Stimulated activated naive CD8-positive, alpha-beta T cell treated with anti-CD3 and anti-CD28 coated beads, Interleukin-15, amount 100 ng/mL, for 72 hours (primary cell): ENCODE measurements at regions not wholly inside any gene's neighbourhood (a gene's known extent, or its start where the extent isn't known, plus 50 kb on each side); places are given as distances from the start of the nearest gene placed in this dataset.
A peak's percentile ranks its signal among the peaks of the same experiment; 100 is the strongest.
"Not testable (repeated sequence)": the region's sequence is repeated elsewhere in the genome, so short reads cannot be mapped to it uniquely, and the experiment has no call there.

ENCODE experiments used
- ATAC-seq: fragments of 150-1000 bp; cut with Tn5 transposase; 2 replicates; pipeline ENCODE4 v1.10.0; 2021; ENCODE audit warnings: mild to moderate bottlenecking, moderate library complexity
- DNase-seq, 2 donors: peaks; one replicate each; pipeline ENCODE4 v3.0.0; 2021 to 2022
- H3K27ac Mint-ChIP-seq, 2 donors: one replicate each; pipeline ENCODE4 v1.8.0; 2022; ENCODE audit warnings: mild to moderate bottlenecking in 2 of 2, mixed read lengths in 2 of 2, moderate library complexity in 2 of 2
- H3K27me3 Mint-ChIP-seq: one replicate; pipeline ENCODE4 v1.8.0; 2022; ENCODE audit warnings: mixed read lengths
- H3K4me1 Mint-ChIP-seq: one replicate; pipeline ENCODE4 v1.8.0; 2022; ENCODE audit warnings: mild to moderate bottlenecking, mixed read lengths
- H3K4me3 Mint-ChIP-seq, 2 donors: one replicate each; pipeline ENCODE4 v1.8.0; 2022; ENCODE audit warnings: mild to moderate bottlenecking in 2 of 2, mixed read lengths in 2 of 2, moderate library complexity in 1 of 2
- H3K9me3 Mint-ChIP-seq, 2 donors: one replicate each; pipeline ENCODE4 v1.8.0; 2022; ENCODE audit warnings: mixed read lengths in 2 of 2

DNA sequence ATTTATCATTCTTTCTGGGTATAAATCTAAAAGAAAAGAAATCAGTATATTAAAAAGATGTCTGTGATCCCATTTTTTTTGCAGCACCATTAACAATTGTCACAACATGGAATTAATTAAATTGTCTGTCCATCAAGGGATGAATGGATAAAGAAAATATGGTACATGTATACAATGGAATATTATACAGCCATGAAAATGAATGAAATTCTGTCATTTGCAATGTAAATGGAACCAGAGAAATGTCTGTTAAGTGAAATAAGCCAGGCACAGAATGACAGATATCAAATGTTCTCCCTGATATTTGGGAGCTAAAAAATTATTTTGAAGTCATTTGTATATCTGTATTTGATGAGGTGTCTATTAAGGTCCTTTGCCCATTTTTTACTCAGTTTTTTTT lies 77.1 kb upstream of the NDST4 start:
- Mint-ChIP-seq H3K4me1 (no peaks in the 10 kb centered on the region), H3K4me3 (no peak overlapping the region), H3K27me3 (no peaks in the 10 kb centered on the region), H3K27ac (no peak overlapping the region), H3K9me3 (peaks cover 0 to 4% of the 10 kb centered on the region in 2 donors)
- no peak for DNase-seq
- no peak for ATAC-seq

DNA sequence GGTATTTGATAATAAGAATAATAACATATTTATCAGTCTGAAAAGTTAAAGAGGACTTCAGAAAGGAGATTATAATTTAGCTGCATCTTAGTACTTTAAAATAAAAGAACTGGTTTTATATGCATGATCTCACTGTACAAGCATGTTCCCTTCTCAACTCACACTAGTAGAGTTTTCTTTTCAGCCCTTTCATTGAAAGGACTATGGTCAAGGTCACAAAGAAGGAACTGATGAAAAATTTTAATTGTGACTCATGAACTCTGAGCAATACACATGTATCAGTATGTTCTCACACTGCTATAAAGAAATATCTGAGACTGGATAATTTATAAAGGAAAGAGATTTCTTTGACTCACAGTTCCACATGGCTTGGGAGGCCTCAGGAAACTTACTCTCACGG lies 73.7 kb upstream of the NDST4 start:
- DNase-seq (no peak), ATAC-seq (no peak)
- Mint-ChIP-seq H3K4me1 (peaks cover 8% of the 10 kb centered on the region), H3K27ac (no peak overlapping the region), H3K4me3 (no peak overlapping the region), H3K27me3 (no peaks in the 10 kb centered on the region), H3K9me3 (no peaks in the 10 kb centered on the region)

DNA sequence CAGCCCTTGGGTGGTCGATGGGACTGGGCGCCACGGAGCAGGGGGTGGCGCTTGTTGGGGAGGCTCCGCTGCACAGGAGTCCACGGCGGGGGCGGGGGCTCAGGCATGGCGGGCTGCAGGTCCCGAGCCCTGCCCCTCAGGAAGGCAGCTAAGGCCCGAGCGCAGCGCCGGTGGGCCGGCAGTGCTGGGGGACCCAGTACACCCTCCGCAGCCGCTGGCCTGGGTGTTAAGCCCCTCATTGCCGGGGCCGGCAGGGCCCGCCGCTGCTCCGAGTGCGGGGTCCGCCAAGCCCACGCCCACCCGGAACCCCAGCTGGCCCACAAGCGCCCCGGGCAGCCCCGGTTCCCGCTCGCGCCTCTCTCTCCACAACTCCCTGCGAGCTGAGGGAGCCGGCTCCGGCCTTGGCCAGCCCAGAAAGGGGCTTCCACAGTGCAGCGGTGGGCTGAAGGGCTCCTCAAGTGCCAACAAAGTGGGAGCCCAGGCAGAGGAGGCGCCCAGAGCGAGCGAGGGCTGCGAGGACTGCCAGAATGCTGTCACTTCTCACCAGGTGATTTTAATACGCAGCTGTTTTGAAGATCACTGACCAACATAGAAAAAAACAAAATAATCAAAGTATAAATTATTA lies 66.1 kb upstream of the NDST4 start:
- not testable (repeated sequence) for H3K27me3 Mint-ChIP-seq, H3K9me3 Mint-ChIP-seq, H3K27ac Mint-ChIP-seq, H3K4me3 Mint-ChIP-seq, DNase-seq, H3K4me1 Mint-ChIP-seq
- peak; percentile 33 for ATAC-seq

DNA sequence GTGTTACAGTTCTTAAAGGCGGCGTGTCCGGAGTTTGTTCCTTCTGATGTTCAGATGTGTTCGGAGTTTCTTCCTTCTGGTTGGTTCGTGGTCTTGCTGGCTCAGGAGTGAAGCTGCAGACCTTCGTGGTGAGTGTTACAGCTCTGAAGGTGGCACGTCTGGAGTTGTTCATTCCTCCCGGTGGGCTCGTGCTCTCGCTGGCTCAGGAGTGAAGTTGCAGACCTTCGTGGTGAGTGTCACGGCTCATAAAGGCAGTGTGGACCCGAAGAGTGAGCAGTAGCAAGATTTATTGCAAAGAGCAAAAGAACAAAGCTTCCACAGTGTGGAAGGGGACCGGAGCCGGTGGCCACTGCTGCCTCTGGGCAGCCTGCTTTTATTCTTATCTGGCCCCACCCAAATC lies 65.3 kb upstream of the NDST4 start:
- DNase-seq, H3K4me1 Mint-ChIP-seq, ATAC-seq, H3K9me3 Mint-ChIP-seq, H3K4me3 Mint-ChIP-seq, H3K27ac Mint-ChIP-seq, H3K27me3 Mint-ChIP-seq: not testable (repeated sequence)

DNA sequence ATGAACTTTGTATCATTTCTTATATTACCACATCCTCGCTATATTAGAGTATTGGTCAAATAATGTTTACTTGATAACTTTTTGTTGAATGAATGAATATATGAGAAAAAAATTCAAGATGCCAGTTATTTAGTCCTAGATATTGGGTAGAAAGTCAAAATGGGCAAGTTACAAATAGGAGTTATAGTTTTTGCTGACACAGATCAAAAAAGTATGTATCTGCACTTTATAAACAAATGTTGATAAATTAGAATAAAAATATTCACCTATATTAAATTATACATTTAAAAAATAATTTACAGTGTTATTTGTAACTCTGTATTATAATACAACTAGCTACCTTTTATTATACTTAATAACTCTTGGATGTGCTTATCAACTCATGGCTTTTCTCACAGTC lies 57.8 kb upstream of the NDST4 start:
- Mint-ChIP-seq H3K4me1 (no peaks in the 10 kb centered on the region), H3K27ac (no peak overlapping the region), H3K9me3 (peaks cover 10 to 17% of the 10 kb centered on the region in 2 donors), H3K27me3 (no peaks in the 10 kb centered on the region), H3K4me3 (no peak overlapping the region)
- DNase-seq (no peak), ATAC-seq (no peak)

DNA sequence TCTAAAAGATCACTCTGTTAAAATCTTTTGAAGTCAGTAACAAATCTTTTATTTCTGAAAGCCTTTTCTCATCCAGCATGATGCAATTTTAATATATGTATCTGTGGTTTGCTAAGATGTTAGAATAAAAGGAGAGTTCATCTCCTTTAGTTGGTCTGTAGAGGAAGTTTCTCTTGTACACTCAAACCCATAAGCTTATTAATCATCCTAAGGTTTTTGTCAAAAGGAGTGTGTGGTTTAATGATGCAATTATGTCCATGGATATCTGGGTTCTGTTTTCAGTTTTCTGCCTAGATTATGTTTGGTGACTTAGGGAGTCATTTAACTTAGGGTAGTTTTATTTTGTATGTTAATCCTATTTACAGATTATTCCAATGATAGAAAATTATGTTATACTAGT lies 52.1 kb upstream of the NDST4 start:
- Mint-ChIP-seq H3K4me1 (no peaks in the 10 kb centered on the region), H3K4me3 (no peak overlapping the region), H3K27ac (no peak overlapping the region), H3K27me3 (no peaks in the 10 kb centered on the region), H3K9me3 (peaks cover 7% of the 10 kb centered on the region in 2 donors)
- DNase-seq (no peak), ATAC-seq (no peak)
